OCI-LY1 (cell line): ENCODE measurements at regions not wholly inside any gene's neighbourhood (a gene's known extent, or its start where the extent isn't known, plus 50 kb on each side); places are given as distances from the start of the nearest gene placed in this dataset.

ENCODE experiments used
- CTCF ChIP-seq: fragments of 200-600 bp; sonication (generic), shearing (Covaris generic); IDR thresholded peaks from 2 replicates; pipeline ENCODE4 v1.5.1; 2017; ENCODE audit warnings: mild to moderate bottlenecking, antibody characterized with exemption, low read length, moderate library complexity, mixed read lengths
- EZH2 ChIP-seq: fragments of 200-600 bp; sonication (generic), shearing (Covaris generic); IDR thresholded peaks from 2 replicates; pipeline ENCODE4 v1.8.0; 2017; ENCODE audit warnings: borderline replicate concordance, mixed run types, mild to moderate bottlenecking, antibody characterized with exemption, low read length, moderate library complexity, mixed read lengths

DNA sequence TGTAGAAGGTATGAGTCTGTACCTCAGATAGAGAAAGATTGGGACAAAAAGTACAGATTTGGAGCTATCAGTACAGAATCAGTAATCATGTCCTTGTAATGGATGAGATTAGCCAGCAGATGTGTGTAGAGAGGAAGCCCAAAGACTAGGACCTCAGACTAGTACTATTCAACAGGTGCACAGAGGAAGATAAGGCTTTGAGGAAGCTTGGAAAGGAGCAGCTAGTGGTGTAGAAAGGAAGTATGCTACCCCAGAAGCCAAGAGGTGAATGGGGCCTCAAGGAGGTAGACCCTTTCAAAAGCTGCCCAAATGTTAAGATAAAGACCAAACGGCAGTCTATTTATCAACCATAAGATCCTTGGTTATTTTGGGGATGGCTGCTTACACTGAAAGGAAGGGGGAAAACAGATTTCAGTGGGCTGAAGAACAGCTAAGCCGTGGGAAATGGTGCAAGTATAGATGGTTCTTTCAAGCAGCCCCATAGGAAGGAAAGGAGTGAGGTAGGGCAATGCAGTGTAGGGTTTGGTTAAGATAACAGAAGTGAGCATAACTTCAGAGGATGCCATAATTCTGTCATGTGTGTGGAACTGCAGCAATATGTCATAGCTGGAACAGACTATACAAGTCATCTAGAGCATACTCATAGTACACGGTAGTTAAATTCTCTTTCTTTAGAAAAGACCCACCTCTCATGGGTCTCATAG, 221.7 kb downstream of the HHIPL2 start:
- no peak for TF ChIP-seq EZH2
- no peak for TF ChIP-seq CTCF
